Stimulated activated memory B cell treated with anti-CD40 and anti-IgM and Interleukin-4, amounts not matched to agents 10 μg/mL and 1 μg/mL and 100 μg/mL, for 72 hours (primary cell): ENCODE measurements at regions not wholly inside any gene's neighbourhood (a gene's known extent, or its start where the extent isn't known, plus 50 kb on each side); places are given as distances from the start of the nearest gene placed in this dataset.

Experiments
- ATAC-seq: fragments of 150-1000 bp; cut with Tn5 transposase; 2 replicates; pipeline ENCODE4 v1.10.0; 2021
- H3K27ac Mint-ChIP-seq: one replicate; pipeline ENCODE4 v1.8.0; 2022; ENCODE audit warnings: mild to moderate bottlenecking, mixed read lengths
- H3K27me3 Mint-ChIP-seq: one replicate; pipeline ENCODE4 v1.8.0; 2022; ENCODE audit warnings: mixed read lengths
- H3K36me3 Mint-ChIP-seq: one replicate; pipeline ENCODE4 v1.8.0; 2022; ENCODE audit warnings: mixed read lengths
- H3K4me1 Mint-ChIP-seq: one replicate; pipeline ENCODE4 v1.8.0; 2022; ENCODE audit warnings: mixed read lengths
- H3K4me3 Mint-ChIP-seq: one replicate; pipeline ENCODE4 v1.8.0; 2022; ENCODE audit warnings: mild to moderate bottlenecking, moderate library complexity, mixed read lengths
- H3K9me3 Mint-ChIP-seq: one replicate; pipeline ENCODE4 v1.8.0; 2022; ENCODE audit warnings: mixed read lengths

- Mint-ChIP-seq H3K4me3 (no peak overlapping the region), H3K27me3 (no peaks in the 10 kb centered on the region), H3K4me1 (peaks cover 12% of the 10 kb centered on the region), H3K27ac (no peak overlapping the region), H3K9me3 (no peaks in the 10 kb centered on the region), H3K36me3 (no peaks in the 10 kb centered on the region)
- ATAC-seq: no peak
Measured at GRCh38 chr10:78290131-78290750, 256.6 kb downstream of the RPS24 start.

GRCh38 chr10:78291722-78292121 is 258.1 kb downstream of the RPS24 start:
- peaks cover 17% of the 10 kb centered on the region for H3K4me1 Mint-ChIP-seq
- no peak for ATAC-seq
- H3K9me3 Mint-ChIP-seq: no peaks in the 10 kb centered on the region
- no peak overlapping the region for H3K4me3 Mint-ChIP-seq
- H3K27ac Mint-ChIP-seq: peak overlapping the region; percentile 41
- no peaks in the 10 kb centered on the region for H3K27me3 Mint-ChIP-seq
- no peaks in the 10 kb centered on the region for H3K36me3 Mint-ChIP-seq

GRCh38 chr10:78292250-78292981 is 258.8 kb downstream of the RPS24 start:
- H3K36me3 Mint-ChIP-seq: no peaks in the 10 kb centered on the region
- H3K4me1 Mint-ChIP-seq: peaks cover 24% of the 10 kb centered on the region
- H3K27ac Mint-ChIP-seq: peak overlapping the region; percentile 41
- no peaks in the 10 kb centered on the region for H3K9me3 Mint-ChIP-seq
- no peak overlapping the region for H3K4me3 Mint-ChIP-seq
- peak; percentile 64 for ATAC-seq
- H3K27me3 Mint-ChIP-seq: no peaks in the 10 kb centered on the region

GRCh38 chr10:78292982-78293865 is 259.6 kb downstream of the RPS24 start:
- Mint-ChIP-seq H3K27me3 (no peaks in the 10 kb centered on the region), H3K4me3 (no peak overlapping the region), H3K9me3 (no peaks in the 10 kb centered on the region), H3K27ac (peak overlapping the region; percentile 41), H3K4me1 (peaks cover 32% of the 10 kb centered on the region), H3K36me3 (no peaks in the 10 kb centered on the region)
- ATAC-seq: no peak

GRCh38 chr10:78295242-78295641 is 261.6 kb downstream of the RPS24 start:
- ATAC-seq: no peak
- no peaks in the 10 kb centered on the region for H3K36me3 Mint-ChIP-seq
- peaks cover 52% of the 10 kb centered on the region for H3K4me1 Mint-ChIP-seq
- H3K4me3 Mint-ChIP-seq: no peak overlapping the region
- no peaks in the 10 kb centered on the region for H3K9me3 Mint-ChIP-seq
- H3K27me3 Mint-ChIP-seq: no peaks in the 10 kb centered on the region
- no peak overlapping the region for H3K27ac Mint-ChIP-seq

GRCh38 chr10:78296785-78297184 is 263.1 kb downstream of the RPS24 start:
- Mint-ChIP-seq H3K4me3 (no peak overlapping the region), H3K27me3 (no peaks in the 10 kb centered on the region), H3K4me1 (peaks cover 52% of the 10 kb centered on the region), H3K36me3 (no peaks in the 10 kb centered on the region), H3K9me3 (no peaks in the 10 kb centered on the region), H3K27ac (peak overlapping the region; percentile 83)
- no peak for ATAC-seq

GRCh38 chr10:78297997-78298396 is 264.3 kb downstream of the RPS24 start:
- peak overlapping the region; percentile 83 for H3K27ac Mint-ChIP-seq
- no peaks in the 10 kb centered on the region for H3K36me3 Mint-ChIP-seq
- no peaks in the 10 kb centered on the region for H3K27me3 Mint-ChIP-seq
- H3K4me1 Mint-ChIP-seq: peaks cover 53% of the 10 kb centered on the region
- no peak overlapping the region for H3K4me3 Mint-ChIP-seq
- ATAC-seq: no peak
- H3K9me3 Mint-ChIP-seq: no peaks in the 10 kb centered on the region

- H3K4me1 Mint-ChIP-seq: peaks cover 50% of the 10 kb centered on the region
- peak overlapping the region; percentile 83 for H3K27ac Mint-ChIP-seq
- H3K27me3 Mint-ChIP-seq: no peaks in the 10 kb centered on the region
- H3K4me3 Mint-ChIP-seq: no peak overlapping the region
- H3K9me3 Mint-ChIP-seq: no peaks in the 10 kb centered on the region
- ATAC-seq: no peak
- no peaks in the 10 kb centered on the region for H3K36me3 Mint-ChIP-seq
Measured at GRCh38 chr10:78298835-78299234, 265.2 kb downstream of the RPS24 start.

GRCh38 chr10:78299851-78300468 is 266.3 kb downstream of the RPS24 start:
- Mint-ChIP-seq H3K4me1 (peaks cover 50% of the 10 kb centered on the region), H3K36me3 (no peaks in the 10 kb centered on the region), H3K27ac (peak overlapping the region; percentile 83), H3K27me3 (no peaks in the 10 kb centered on the region), H3K9me3 (no peaks in the 10 kb centered on the region), H3K4me3 (peak overlapping the region; percentile 50)
- peak; percentile 10 for ATAC-seq

GRCh38 chr10:78300526-78300925 is 266.9 kb downstream of the RPS24 start:
- H3K27me3 Mint-ChIP-seq: no peaks in the 10 kb centered on the region
- no peaks in the 10 kb centered on the region for H3K9me3 Mint-ChIP-seq
- H3K4me1 Mint-ChIP-seq: peaks cover 50% of the 10 kb centered on the region
- H3K4me3 Mint-ChIP-seq: no peak overlapping the region
- ATAC-seq: no peak
- peak overlapping the region; percentile 31 for H3K27ac Mint-ChIP-seq
- no peaks in the 10 kb centered on the region for H3K36me3 Mint-ChIP-seq

- Mint-ChIP-seq H3K9me3 (no peaks in the 10 kb centered on the region), H3K27ac (no peak overlapping the region), H3K4me3 (no peak overlapping the region), H3K4me1 (peaks cover 47% of the 10 kb centered on the region), H3K36me3 (no peaks in the 10 kb centered on the region), H3K27me3 (no peaks in the 10 kb centered on the region)
- no peak for ATAC-seq
Measured at GRCh38 chr10:78301481-78301880, 267.8 kb downstream of the RPS24 start.

GRCh38 chr10:78301891-78302738 is 268.5 kb downstream of the RPS24 start:
- peak overlapping the region; percentile 86 for H3K27ac Mint-ChIP-seq
- H3K4me3 Mint-ChIP-seq: peak overlapping the region; percentile 83
- no peak for ATAC-seq
- H3K4me1 Mint-ChIP-seq: peaks cover 41% of the 10 kb centered on the region
- H3K36me3 Mint-ChIP-seq: no peaks in the 10 kb centered on the region
- H3K27me3 Mint-ChIP-seq: no peaks in the 10 kb centered on the region
- H3K9me3 Mint-ChIP-seq: no peaks in the 10 kb centered on the region

- Mint-ChIP-seq H3K27ac (peak overlapping the region; percentile 86), H3K9me3 (no peaks in the 10 kb centered on the region), H3K4me1 (peaks cover 36% of the 10 kb centered on the region), H3K4me3 (peak overlapping the region; percentile 83), H3K36me3 (no peaks in the 10 kb centered on the region), H3K27me3 (no peaks in the 10 kb centered on the region)
- ATAC-seq: no peak
Measured at GRCh38 chr10:78302739-78302988, 269.0 kb downstream of the RPS24 start.

GRCh38 chr10:78302989-78303854 is 269.6 kb downstream of the RPS24 start:
- peak; percentile 91 for ATAC-seq
- H3K4me1 Mint-ChIP-seq: peaks cover 30% of the 10 kb centered on the region
- peak overlapping the region; percentile 86 for H3K27ac Mint-ChIP-seq
- peak overlapping the region; percentile 83 for H3K4me3 Mint-ChIP-seq
- H3K36me3 Mint-ChIP-seq: no peaks in the 10 kb centered on the region
- H3K27me3 Mint-ChIP-seq: no peaks in the 10 kb centered on the region
- no peaks in the 10 kb centered on the region for H3K9me3 Mint-ChIP-seq
